ENCODE measurements at regions not wholly inside any gene's neighbourhood (a gene's known extent, or its start where the extent isn't known, plus 50 kb on each side); places are given as distances from the start of the nearest gene placed in this dataset.
A peak's percentile ranks its signal among the peaks of the same experiment; 100 is the strongest.

DNA sequence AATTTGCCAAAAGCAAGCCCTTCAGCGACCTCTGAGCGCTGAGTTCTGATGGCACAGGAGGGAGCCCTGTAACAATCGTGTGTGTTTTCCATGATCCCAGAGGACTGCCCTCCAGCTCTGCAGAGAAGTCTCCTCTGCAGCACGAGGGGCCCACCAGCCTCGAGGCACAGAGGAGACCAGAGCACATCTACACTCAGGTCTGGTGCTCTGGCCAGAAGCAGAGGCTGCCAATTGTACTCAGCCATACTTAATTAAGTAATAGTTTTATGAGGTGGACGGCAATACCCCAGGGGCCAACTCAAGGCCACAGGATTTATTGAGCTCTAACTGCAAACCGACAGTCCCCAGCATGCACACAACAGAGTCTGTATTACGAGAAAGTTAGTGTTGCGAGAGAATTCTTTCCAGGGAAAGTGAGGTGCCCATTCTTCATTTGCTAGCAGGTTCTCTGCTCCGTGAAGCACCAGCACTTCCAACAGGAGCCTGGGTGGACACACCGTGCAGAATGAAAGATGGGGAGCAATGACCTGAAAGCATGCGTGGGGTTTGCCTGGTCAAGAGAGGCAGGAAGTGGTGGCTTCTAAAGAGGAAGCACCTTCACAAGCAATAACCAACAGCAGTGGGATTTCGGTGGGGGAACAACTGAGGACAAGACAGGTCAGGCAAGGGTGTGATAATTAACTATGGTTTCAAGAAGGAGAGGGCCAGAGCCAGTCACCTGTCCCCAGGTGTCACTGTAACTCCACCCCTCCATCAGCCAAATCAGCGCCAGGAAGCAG lies 92.8 kb upstream of the FOXC1 start:
- ChIA-PET POLR2A (no interaction called here), CTCF (interaction anchor here (7.9 kb wide), 1 partner anchor 7 kb away, joined by 43 read pairs; no protein-coding TSS in a partner anchor)
- no peak for DNase-seq (ENCODE audit: extremely low spot score)
- TF ChIP-seq, protein P1, sequence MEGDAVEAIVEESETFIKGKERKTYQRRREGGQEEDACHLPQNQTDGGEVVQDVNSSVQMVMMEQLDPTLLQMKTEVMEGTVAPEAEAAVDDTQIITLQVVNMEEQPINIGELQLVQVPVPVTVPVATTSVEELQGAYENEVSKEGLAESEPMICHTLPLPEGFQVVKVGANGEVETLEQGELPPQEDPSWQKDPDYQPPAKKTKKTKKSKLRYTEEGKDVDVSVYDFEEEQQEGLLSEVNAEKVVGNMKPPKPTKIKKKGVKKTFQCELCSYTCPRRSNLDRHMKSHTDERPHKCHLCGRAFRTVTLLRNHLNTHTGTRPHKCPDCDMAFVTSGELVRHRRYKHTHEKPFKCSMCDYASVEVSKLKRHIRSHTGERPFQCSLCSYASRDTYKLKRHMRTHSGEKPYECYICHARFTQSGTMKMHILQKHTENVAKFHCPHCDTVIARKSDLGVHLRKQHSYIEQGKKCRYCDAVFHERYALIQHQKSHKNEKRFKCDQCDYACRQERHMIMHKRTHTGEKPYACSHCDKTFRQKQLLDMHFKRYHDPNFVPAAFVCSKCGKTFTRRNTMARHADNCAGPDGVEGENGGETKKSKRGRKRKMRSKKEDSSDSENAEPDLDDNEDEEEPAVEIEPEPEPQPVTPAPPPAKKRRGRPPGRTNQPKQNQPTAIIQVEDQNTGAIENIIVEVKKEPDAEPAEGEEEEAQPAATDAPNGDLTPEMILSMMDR (IDR thresholded peaks at IDR 0.05; ENCODE audit: control extremely low read depth, extremely low read depth, low read depth, missing control alignments), result no peak

DNA sequence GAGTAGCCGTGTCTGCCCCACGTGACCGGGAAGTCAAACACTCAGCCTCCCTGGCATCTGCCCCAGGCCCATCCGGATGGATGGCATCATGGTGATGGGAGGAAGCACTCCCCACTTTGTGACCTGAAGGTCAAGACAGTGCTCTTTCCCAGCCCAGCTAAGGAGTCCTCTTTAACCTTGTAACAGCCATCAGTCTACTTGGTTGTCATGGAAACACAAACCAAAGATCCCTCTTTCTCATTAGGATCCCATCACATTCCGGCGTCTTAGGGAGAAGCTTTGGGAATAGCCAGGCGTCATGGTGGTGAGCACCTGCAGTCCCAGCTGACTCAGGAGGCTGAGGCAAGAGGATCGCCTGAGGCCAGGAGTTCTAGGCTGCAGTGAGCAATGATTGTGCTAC lies 90.9 kb upstream of the FOXC1 start:
- ChIA-PET POLR2A (no interaction called here), CTCF (no interaction called here)
- TF ChIP-seq, protein P1 (IDR thresholded peaks at IDR 0.05; ENCODE audit: control extremely low read depth, extremely low read depth, low read depth, missing control alignments), result no peak
- DNase-seq (ENCODE audit: extremely low spot score), result no peak

DNA sequence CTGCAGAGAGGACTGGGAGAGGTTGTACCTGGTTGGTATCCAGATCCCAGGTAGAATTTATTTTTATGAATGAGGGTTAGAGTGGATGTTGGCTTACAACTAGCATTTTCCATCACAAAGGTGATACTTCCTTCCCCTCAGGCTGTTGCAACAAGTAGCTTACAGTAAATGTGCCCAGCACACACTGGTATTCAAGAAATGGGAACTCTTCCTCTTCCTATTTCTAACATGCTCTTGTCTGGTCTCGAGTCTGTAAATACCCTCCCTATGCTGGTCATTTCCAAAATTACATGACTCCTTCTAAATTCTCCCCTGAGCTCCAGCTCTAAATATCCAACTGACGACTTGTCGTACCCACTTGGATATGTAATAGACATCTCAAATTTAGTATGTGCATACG lies 90.1 kb upstream of the FOXC1 start:
- POLR2A ChIA-PET, result no interaction called here
- no peak for DNase-seq (ENCODE audit: extremely low spot score)
- TF ChIP-seq, protein P1 (IDR thresholded peaks at IDR 0.05; ENCODE audit: control extremely low read depth, extremely low read depth, low read depth, missing control alignments), result no peak
- CTCF ChIA-PET, result no interaction called here

DNA sequence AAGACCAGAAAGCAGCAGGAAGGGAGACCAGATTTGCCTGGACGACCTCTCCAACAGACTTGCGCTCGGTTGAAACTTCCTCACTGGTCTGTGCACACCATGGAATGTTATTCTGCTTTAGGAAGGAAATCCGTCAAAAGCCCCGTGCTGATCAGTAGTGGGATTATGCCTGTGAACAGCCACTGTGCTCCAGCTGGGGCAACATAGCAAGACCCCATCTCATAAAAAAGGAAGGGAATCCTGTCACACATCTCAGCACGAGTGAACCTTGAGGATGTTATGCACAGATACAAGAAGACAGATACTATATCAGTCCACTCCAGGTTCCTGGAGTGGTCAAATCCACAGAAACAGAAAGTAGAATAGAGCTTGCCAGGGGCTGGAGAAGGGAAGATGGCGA lies 86.9 kb upstream of the FOXC1 start:
- ChIA-PET POLR2A (no interaction called here), CTCF (interaction anchor here (3.2 to 5.1 kb wide), 2 partner anchors 10 to 29 kb away, joined by 13 to 43 read pairs; no protein-coding TSS in a partner anchor)
- DNase-seq (ENCODE audit: extremely low spot score), result no peak
- TF ChIP-seq, protein P1 (IDR thresholded peaks at IDR 0.05; ENCODE audit: control extremely low read depth, extremely low read depth, low read depth, missing control alignments), result no peak

DNA sequence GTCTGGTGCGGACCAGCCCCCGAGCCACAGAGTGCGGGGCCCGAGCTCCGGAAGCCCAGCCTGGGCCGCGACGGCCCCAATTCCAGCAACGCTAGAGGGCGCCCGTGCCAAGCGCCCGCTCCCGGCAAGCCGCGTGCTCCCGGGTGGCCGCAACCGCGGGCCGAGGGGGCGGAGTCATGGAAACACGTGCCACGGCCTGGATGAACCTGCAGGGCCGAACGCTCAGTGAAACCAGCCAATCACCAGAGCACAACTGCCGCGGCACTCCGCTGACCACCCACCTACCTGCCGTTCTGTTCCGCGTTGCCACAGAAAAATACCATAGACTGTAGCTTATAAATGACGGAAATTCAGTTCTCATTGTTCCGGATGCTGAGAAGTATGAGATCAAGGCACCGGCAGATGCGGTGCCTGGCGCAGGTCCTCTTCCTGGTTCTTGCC lies 85.7 kb upstream of the FOXC1 start:
- TF ChIP-seq, protein P1 (IDR thresholded peaks at IDR 0.05; ENCODE audit: control extremely low read depth, extremely low read depth, low read depth, missing control alignments), result peak; percentile 50

DNA sequence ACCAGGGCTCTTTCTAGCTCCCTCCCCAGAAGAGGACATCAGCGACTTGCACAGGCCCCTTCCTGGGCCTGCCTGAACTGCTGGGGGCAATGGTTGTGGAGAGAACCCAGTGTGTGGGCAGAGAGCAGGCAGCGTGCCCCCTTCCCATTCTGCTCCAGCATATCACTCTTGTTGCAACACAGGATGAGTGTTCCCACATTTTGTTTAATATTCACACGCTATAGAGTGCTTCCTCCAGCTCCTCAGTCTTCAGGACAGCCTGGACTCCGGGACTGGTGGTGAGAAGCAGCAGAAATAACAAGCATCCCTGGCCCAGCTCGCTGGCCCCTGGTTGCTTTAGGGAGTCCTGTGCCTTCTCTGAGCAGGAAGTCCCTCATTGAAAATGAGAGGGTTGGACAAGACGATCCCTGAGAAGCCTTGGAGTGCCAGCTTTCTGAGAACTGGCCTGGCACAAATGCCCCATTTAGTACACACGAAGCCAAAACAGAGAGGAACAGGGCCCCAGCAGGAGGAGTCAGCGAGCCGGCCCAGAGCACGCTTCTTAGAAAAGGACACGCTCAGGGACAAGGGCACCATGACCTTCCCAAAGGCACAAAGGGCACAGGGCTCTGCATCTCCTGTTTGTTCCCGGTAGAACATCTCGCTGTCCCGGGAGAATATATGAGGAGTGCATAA lies 84.2 kb upstream of the FOXC1 start:
- CTCF ChIA-PET, result interaction anchor here (1.1 to 5.1 kb wide), 3 partner anchors 13 to 37 kb away, joined by 3 to 43 read pairs (median 13); no protein-coding TSS in a partner anchor
- POLR2A ChIA-PET, result no interaction called here
- DNase-seq (ENCODE audit: extremely low spot score), result no peak
- TF ChIP-seq, protein P1 (IDR thresholded peaks at IDR 0.05; ENCODE audit: control extremely low read depth, extremely low read depth, low read depth, missing control alignments), result no peak

More for the DNA sequence above, 85.7 kb upstream of the FOXC1 start:
- CTCF ChIA-PET, result interaction anchor here (0.6 to 5.1 kb wide), 8 partner anchors 8 to 38 kb away, joined by 3 to 43 read pairs (median 4); no protein-coding TSS in a partner anchor
- POLR2A ChIA-PET, result no interaction called here
- DNase-seq (ENCODE audit: extremely low spot score), result peak; percentile 78

Measured in GM10248 (cell line).